Lung (tissue), 11 donors: ENCODE measurements at regions not wholly inside any gene's neighbourhood (a gene's known extent, or its start where the extent isn't known, plus 50 kb on each side); places are given as distances from the start of the nearest gene placed in this dataset.

Experiments
- ATAC-seq: fragments of 200-7000 bp; cut with Tn5 transposase; one replicate; pipeline ENCODE4 v1.9.1; 2020; ENCODE audit warnings: moderate number of reproducible peaks; ENCODE audit not compliant: insufficient read depth, low FRiP score
- DNase-seq, 3 donors: peaks; one replicate each; pipeline ENCODE4 v3.0.0-alpha.2; 2013 to 2017
- H3K27ac ChIP-seq, 2 donors: one replicate each; pipeline ENCODE4 v1.5.1; 2013; ENCODE audit warnings: mild to moderate bottlenecking in 2 of 2, moderate library complexity in 2 of 2, control low read depth in 1 of 2, inconsistent platforms in 1 of 2, low read depth in 1 of 2, low read length in 1 of 2
- H3K27me3 ChIP-seq, 3 donors: one replicate each; pipeline ENCODE4 v1.5.1; 2013; ENCODE audit warnings: low read length in 2 of 3; ENCODE audit not compliant: control insufficient read depth in 3 of 3, insufficient read depth in 3 of 3
- H3K36me3 ChIP-seq, 4 donors: one replicate each; pipeline ENCODE4 v1.5.1; 2013; ENCODE audit warnings: low read length in 4 of 4, mild to moderate bottlenecking in 1 of 4, moderate library complexity in 1 of 4; ENCODE audit not compliant: control insufficient read depth in 4 of 4, insufficient read depth in 4 of 4
- H3K4me1 ChIP-seq, 5 donors: one replicate each; pipeline ENCODE4 v1.5.1; 2013; ENCODE audit warnings: low read length in 5 of 5, mild to moderate bottlenecking in 2 of 5, moderate library complexity in 1 of 5; ENCODE audit not compliant: control insufficient read depth in 5 of 5, insufficient read depth in 5 of 5
- H3K4me3 ChIP-seq: one replicate; pipeline ENCODE4 v1.5.1; 2013; ENCODE audit warnings: mild to moderate bottlenecking, control low read depth, moderate library complexity
- H3K9ac ChIP-seq, 2 donors: one replicate each; pipeline ENCODE4 v1.5.1; 2013; ENCODE audit warnings: low read length in 2 of 2, control low read depth in 1 of 2; ENCODE audit not compliant: insufficient read depth in 1 of 2
- H3K9me3 ChIP-seq, 4 donors: one replicate each; pipeline ENCODE4 v1.5.1; 2013; ENCODE audit warnings: low read length in 3 of 4, mild to moderate bottlenecking in 1 of 4, moderate library complexity in 1 of 4; ENCODE audit not compliant: control insufficient read depth in 4 of 4, insufficient read depth in 3 of 4
- WGBS, 2 donors: extraction: QIAGEN DNeasy Blood & Tissue Kit; methylation state at CpG; one replicate each; pipeline ENCODE4 v1.1.7; 2013; 5-methylcytosine and 5-hydroxymethylcytosine counted together
- TF ChIP-seq, protein P1 (sequence below): IDR thresholded peaks from 2 replicates; pipeline ENCODE4 v1.5.1; 2012; ENCODE audit warnings: mild to moderate bottlenecking; ENCODE audit errors: control extremely low read depth, extremely low read depth
- donor health status: control.
- donor health status: control.
- donor health status: Bipolar disorder and iron deficiency.
- donor health status: healthy.
- donor health status: DM: yes; HTN: yes; CAD: no.

DNA sequence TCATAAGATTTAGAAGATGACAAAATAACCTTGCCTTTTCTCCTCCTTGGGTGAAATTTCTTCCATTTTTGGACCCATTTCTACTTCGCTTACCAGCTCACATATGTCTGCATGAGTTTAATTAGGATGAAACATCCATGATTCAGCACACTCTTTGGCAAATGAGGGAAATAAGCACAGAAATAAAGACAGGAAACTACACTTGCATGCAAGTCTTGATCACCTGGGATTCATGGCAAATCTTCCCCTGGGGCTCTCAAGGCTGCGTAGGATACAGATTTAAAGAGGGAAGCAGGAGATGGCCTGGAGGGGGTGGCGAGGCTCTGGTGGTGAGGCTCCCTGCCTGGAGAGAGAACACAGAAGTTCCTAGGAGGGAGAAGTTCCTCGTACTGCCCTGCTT lies 147.8 kb downstream of the EDN3 start:
- peaks cover 0 to 1% (median 0%) of the 10 kb centered on the region in 4 donors for H3K9me3 ChIP-seq
- TF ChIP-seq, protein P1, sequence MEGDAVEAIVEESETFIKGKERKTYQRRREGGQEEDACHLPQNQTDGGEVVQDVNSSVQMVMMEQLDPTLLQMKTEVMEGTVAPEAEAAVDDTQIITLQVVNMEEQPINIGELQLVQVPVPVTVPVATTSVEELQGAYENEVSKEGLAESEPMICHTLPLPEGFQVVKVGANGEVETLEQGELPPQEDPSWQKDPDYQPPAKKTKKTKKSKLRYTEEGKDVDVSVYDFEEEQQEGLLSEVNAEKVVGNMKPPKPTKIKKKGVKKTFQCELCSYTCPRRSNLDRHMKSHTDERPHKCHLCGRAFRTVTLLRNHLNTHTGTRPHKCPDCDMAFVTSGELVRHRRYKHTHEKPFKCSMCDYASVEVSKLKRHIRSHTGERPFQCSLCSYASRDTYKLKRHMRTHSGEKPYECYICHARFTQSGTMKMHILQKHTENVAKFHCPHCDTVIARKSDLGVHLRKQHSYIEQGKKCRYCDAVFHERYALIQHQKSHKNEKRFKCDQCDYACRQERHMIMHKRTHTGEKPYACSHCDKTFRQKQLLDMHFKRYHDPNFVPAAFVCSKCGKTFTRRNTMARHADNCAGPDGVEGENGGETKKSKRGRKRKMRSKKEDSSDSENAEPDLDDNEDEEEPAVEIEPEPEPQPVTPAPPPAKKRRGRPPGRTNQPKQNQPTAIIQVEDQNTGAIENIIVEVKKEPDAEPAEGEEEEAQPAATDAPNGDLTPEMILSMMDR, result no peak
- H3K4me3 ChIP-seq, result no peak overlapping the region
- H3K27me3 ChIP-seq, result peaks cover 0 to 12% (median 0%) of the 10 kb centered on the region in 3 donors
- no peak overlapping the region for H3K9ac ChIP-seq
- H3K27ac ChIP-seq, result no peak overlapping the region
- no peak for DNase-seq
- ATAC-seq, result no peak
- WGBS, 2 donors, result 52 to 62% methylated on average over 4 of the region's 4 CpGs
- peaks cover 0 to 27% (median 5%) of the 10 kb centered on the region in 5 donors for H3K4me1 ChIP-seq
- no peaks in the 10 kb centered on the region for H3K36me3 ChIP-seq

DNA sequence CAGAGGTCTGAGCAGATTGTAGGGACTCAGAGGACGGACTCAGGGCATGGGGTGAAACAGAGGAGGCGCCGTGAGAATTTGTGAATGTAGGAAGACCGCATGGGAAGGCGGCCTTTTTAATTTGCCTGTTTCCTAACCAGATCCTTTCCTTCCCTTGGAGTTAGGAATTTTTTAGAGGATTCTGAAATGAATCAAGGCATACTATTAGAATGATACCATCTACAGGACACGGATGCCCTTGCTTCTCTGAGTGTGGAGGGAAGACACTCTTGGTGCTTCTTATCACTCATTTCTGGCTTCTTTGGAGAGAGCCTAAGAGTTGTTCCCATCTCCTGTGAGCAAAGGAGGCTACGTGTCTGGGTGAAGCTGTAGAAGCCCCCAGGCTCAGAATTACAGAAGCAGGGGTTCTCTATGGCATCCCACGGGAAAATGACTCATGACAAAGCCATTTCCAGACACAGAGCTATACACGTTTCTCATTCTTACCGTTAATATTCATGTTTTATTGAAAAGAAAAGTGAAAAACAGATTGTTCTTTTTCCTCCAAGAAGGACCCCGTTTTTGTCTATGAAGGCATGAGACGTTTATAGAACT lies 148.5 kb downstream of the EDN3 start:
- H3K9ac ChIP-seq, result no peak overlapping the region
- H3K4me3 ChIP-seq, result no peak overlapping the region
- peaks cover 0 to 1% (median 0%) of the 10 kb centered on the region in 4 donors for H3K9me3 ChIP-seq
- H3K4me1 ChIP-seq, result peaks cover 0 to 34% (median 5%) of the 10 kb centered on the region in 5 donors
- ATAC-seq (no peak), DNase-seq (no peak)
- H3K36me3 ChIP-seq, result no peaks in the 10 kb centered on the region
- TF ChIP-seq, protein P1, result no peak
- 74 to 75% methylated on average over 12 of the region's 12 CpGs for WGBS, 2 donors
- peaks cover 0 to 9% (median 0%) of the 10 kb centered on the region in 3 donors for H3K27me3 ChIP-seq
- H3K27ac ChIP-seq, result no peak overlapping the region

DNA sequence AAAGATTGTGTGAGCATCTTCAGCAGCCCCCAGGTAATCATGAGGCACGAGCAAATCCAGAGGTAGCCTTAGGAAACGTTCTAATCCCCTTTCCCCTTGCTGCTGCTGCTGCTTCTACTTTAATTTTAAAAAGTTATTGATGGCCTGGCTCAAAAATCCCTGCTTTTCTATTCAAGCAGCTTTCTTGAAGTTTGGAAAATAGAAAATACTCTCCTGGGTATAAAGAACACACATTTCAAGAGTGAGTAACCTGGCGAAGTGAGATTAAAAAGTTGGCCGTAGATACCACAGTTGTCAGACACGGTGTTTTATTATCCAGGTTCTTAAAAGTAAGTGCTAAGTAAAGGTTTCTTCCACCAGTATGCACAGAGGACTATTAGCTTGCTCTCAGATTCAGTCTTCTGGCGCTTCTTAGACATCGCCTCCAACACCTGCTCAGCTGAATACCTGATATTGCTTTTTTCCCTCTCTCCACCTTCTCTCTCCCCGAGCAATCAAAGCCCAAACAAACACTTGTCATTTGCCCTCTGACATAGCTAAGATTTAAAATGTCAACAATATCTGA lies 150.7 kb downstream of the EDN3 start:
- Histone ChIP-seq H3K9me3 (no peaks in the 10 kb centered on the region), H3K36me3 (no peaks in the 10 kb centered on the region), H3K27me3 (peaks cover 0 to 6% (median 0%) of the 10 kb centered on the region in 3 donors), H3K4me1 (peaks cover 0 to 46% (median 13%) of the 10 kb centered on the region in 5 donors), H3K4me3 (no peak overlapping the region), H3K9ac (no peak overlapping the region), H3K27ac (no peak overlapping the region)
- WGBS, 2 donors, result 68 to 83% methylated on average over 8 of the region's 8 CpGs
- TF ChIP-seq, protein P1, result no peak
- no peak for DNase-seq
- no peak for ATAC-seq
